Endothelial cell of umbilical vein (primary cell): ENCODE measurements at regions not wholly inside any gene's neighbourhood (a gene's known extent, or its start where the extent isn't known, plus 50 kb on each side); places are given as distances from the start of the nearest gene placed in this dataset.

Source experiments
- CTCF ChIP-seq, 2 donors: IDR thresholded peaks; 1 replicate in 1 of 2; 2 replicates in 1 of 2; pipeline ENCODE4 v1.5.1; 2011; ENCODE audit warnings: low read length in 2 of 2, mild to moderate bottlenecking in 2 of 2, moderate library complexity in 2 of 2, control low read depth in 1 of 2, inconsistent platforms in 1 of 2, low read depth in 1 of 2; ENCODE audit not compliant: insufficient read depth in 1 of 2; ENCODE audit errors: extremely low read depth in 1 of 2
- EZH2 ChIP-seq: IDR thresholded peaks from 2 replicates; pipeline ENCODE4 v1.6.1; 2012; ENCODE audit warnings: borderline replicate concordance, low read depth, mild to moderate bottlenecking, moderate library complexity, low read length, inconsistent platforms; ENCODE audit not compliant: severe bottlenecking
- JUN ChIP-seq: IDR thresholded peaks from 2 replicates; pipeline ENCODE4 v1.6.1; 2011; ENCODE audit warnings: borderline replicate concordance, low read depth; ENCODE audit not compliant: insufficient read length, insufficient read depth
- MYC ChIP-seq: IDR thresholded peaks from one replicate; pipeline ENCODE4 v1.6.1; 2011; ENCODE audit warnings: mild to moderate bottlenecking, low read depth, low read length
- POLR2A ChIP-seq: IDR thresholded peaks from 2 replicates; pipeline ENCODE4 v1.6.1; 2012; ENCODE audit warnings: low read depth, mild to moderate bottlenecking, control low read depth, low read length
- POLR2AphosphoS5 ChIP-seq: IDR thresholded peaks from 2 replicates; pipeline ENCODE4 v1.6.1; 2012; ENCODE audit warnings: low read depth, mild to moderate bottlenecking, control low read depth, low read length, moderate library complexity; ENCODE audit not compliant: insufficient read depth

GRCh38 chr2:145112467-145112866 lies 592.5 kb upstream of the ZEB2 start:
- TF ChIP-seq POLR2A (no peak), CTCF (IDR thresholded peaks at IDR 0.05; ENCODE audit: extremely low read depth in 1 of 2, insufficient read depth in 1 of 2, low read depth in 1 of 2, low read length in 2 of 2) (no peak), EZH2 (no peak), MYC (no peak), POLR2AphosphoS5 (no peak), JUN (no peak)
